Liver (tissue), 7 donors: ENCODE measurements at regions not wholly inside any gene's neighbourhood (a gene's known extent, or its start where the extent isn't known, plus 50 kb on each side); places are given as distances from the start of the nearest gene placed in this dataset.

Experiments
- DNase-seq: peaks from one replicate; pipeline ENCODE4 v3.0.0-alpha.2; 2017; ENCODE audit warnings: low spot score
- H3K27ac ChIP-seq, 2 donors: one replicate each; pipeline ENCODE4 v1.7.0; 2013; ENCODE audit warnings: inconsistent platforms in 2 of 2, low read length in 2 of 2, control low read depth in 1 of 2, low read depth in 1 of 2, mild to moderate bottlenecking in 1 of 2
- H3K27me3 ChIP-seq, 4 donors: one replicate each; pipeline versions ENCODE4 v1.6.1 to v1.7.0; 2013; ENCODE audit warnings: low read length in 3 of 4, inconsistent platforms in 1 of 4, mild to moderate bottlenecking in 1 of 4, moderate library complexity in 1 of 4; ENCODE audit not compliant: control insufficient read depth in 4 of 4, insufficient read depth in 4 of 4
- H3K36me3 ChIP-seq, 4 donors: one replicate each; pipeline versions ENCODE4 v1.6.1 to v1.7.0; 2013; ENCODE audit warnings: low read length in 3 of 4, mild to moderate bottlenecking in 3 of 4, low read depth in 1 of 4, moderate library complexity in 1 of 4; ENCODE audit not compliant: control insufficient read depth in 4 of 4, insufficient read depth in 3 of 4
- H3K4me1 ChIP-seq, 4 donors: one replicate each; pipeline versions ENCODE4 v1.6.1 to v1.7.0; 2013; ENCODE audit warnings: low read length in 3 of 4, mild to moderate bottlenecking in 3 of 4, moderate library complexity in 1 of 4; ENCODE audit not compliant: control insufficient read depth in 4 of 4, insufficient read depth in 4 of 4
- H3K4me3 ChIP-seq, 3 donors: one replicate each; pipeline versions ENCODE4 v1.6.1 to v1.7.0; 2013; ENCODE audit warnings: low read length in 3 of 3, control low read depth in 1 of 3, low read depth in 1 of 3, mild to moderate bottlenecking in 1 of 3
- H3K9ac ChIP-seq, 2 donors: one replicate each; pipeline ENCODE4 v1.7.0; 2013; ENCODE audit warnings: low read length in 2 of 2, mild to moderate bottlenecking in 2 of 2, moderate library complexity in 2 of 2, control low read depth in 1 of 2, low read depth in 1 of 2
- H3K9me3 ChIP-seq, 4 donors: one replicate each; pipeline versions ENCODE4 v1.6.1 to v1.7.0; 2013; ENCODE audit warnings: low read length in 3 of 4; ENCODE audit not compliant: control insufficient read depth in 4 of 4
- ATF3 ChIP-seq: IDR thresholded peaks from 2 replicates; pipeline ENCODE4 v1.6.1; 2016; ENCODE audit warnings: antibody characterized with exemption
- FOXA1 ChIP-seq: IDR thresholded peaks from 2 replicates; pipeline ENCODE4 v1.6.1; 2016; ENCODE audit warnings: antibody characterized with exemption
- FOXA2 ChIP-seq: IDR thresholded peaks from 2 replicates; pipeline ENCODE4 v1.6.1; 2016; ENCODE audit warnings: antibody characterized with exemption
- GABPA ChIP-seq, 2 donors: IDR thresholded peaks in 1 of 2; conservative IDR thresholded peaks in 1 of 2; 2 replicates each; pipeline ENCODE4 v1.6.1; 2016; ENCODE audit warnings: antibody characterized with exemption in 2 of 2, mild to moderate bottlenecking in 1 of 2, moderate library complexity in 1 of 2
- HNF4G ChIP-seq: IDR thresholded peaks from 2 replicates; pipeline ENCODE4 v1.6.1; 2016; ENCODE audit warnings: antibody characterized with exemption
- JUND ChIP-seq, 2 donors: IDR thresholded peaks; 2 replicates each; pipeline ENCODE4 v1.6.1; 2016; ENCODE audit warnings: antibody characterized with exemption in 2 of 2
- NR2F2 ChIP-seq: IDR thresholded peaks from 2 replicates; pipeline ENCODE4 v1.6.1; 2016; ENCODE audit warnings: antibody characterized with exemption
- RAD21 ChIP-seq, 2 donors: IDR thresholded peaks; 2 replicates each; pipeline ENCODE4 v1.6.1; 2016; ENCODE audit warnings: antibody characterized with exemption in 2 of 2, mild to moderate bottlenecking in 2 of 2
- SP1 ChIP-seq: IDR thresholded peaks from 2 replicates; pipeline ENCODE4 v1.6.1; 2018; ENCODE audit warnings: antibody characterized with exemption, mild to moderate bottlenecking
- TAF1 ChIP-seq: conservative IDR thresholded peaks from 2 replicates; pipeline ENCODE4 v1.6.1; 2016; ENCODE audit warnings: antibody characterized with exemption, mild to moderate bottlenecking
- YY1 ChIP-seq: IDR thresholded peaks from 2 replicates; pipeline ENCODE4 v1.6.1; 2016; ENCODE audit warnings: antibody characterized with exemption, mild to moderate bottlenecking
- ZBTB33 ChIP-seq: IDR thresholded peaks from 2 replicates; pipeline ENCODE4 v1.6.1; 2016; ENCODE audit warnings: antibody characterized with exemption
- TF ChIP-seq, protein P1 (sequence below): IDR thresholded peaks from 2 replicates; pipeline ENCODE4 v1.6.1; 2016; ENCODE audit warnings: antibody characterized with exemption, mild to moderate bottlenecking
- TF ChIP-seq, protein P2 (sequence below): fragments of 150-350 bp; IDR thresholded peaks from 2 replicates; pipeline ENCODE4 v1.5.1; 2017; ENCODE audit warnings: improper control_type of control experiment, low read depth, low read length; ENCODE audit not compliant: missing input control
- donor health status: healthy.
- donor health status: healthy.
- donor health status: healthy.
- donor health status: healthy.

GRCh38 chr14:27484633-27485032, 886.8 kb upstream of the NOVA1 start:
- peaks cover 0 to 2% (median 0%) of the 10 kb centered on the region in 4 donors for H3K27me3 ChIP-seq
- H3K36me3 ChIP-seq: no peaks in the 10 kb centered on the region
- H3K4me3 ChIP-seq: no peak overlapping the region
- no peak for DNase-seq
- no peak overlapping the region for H3K27ac ChIP-seq
- H3K9ac ChIP-seq: no peak overlapping the region
- no peaks in the 10 kb centered on the region for H3K9me3 ChIP-seq
- no peaks in the 10 kb centered on the region for H3K4me1 ChIP-seq
- TF ChIP-seq GABPA (IDR thresholded peaks at IDR 0.05 in 1 of 2, conservative IDR thresholded peaks at IDR 0.05 in 1 of 2) (no peak), YY1 (no peak), ATF3 (no peak), TAF1 (no peak), NR2F2 (no peak), RAD21 (IDR thresholded peaks at IDR 0.05) (no peak), JUND (IDR thresholded peaks at IDR 0.05) (no peak), ZBTB33 (no peak), SP1 (no peak)
- TF ChIP-seq, protein P1, sequence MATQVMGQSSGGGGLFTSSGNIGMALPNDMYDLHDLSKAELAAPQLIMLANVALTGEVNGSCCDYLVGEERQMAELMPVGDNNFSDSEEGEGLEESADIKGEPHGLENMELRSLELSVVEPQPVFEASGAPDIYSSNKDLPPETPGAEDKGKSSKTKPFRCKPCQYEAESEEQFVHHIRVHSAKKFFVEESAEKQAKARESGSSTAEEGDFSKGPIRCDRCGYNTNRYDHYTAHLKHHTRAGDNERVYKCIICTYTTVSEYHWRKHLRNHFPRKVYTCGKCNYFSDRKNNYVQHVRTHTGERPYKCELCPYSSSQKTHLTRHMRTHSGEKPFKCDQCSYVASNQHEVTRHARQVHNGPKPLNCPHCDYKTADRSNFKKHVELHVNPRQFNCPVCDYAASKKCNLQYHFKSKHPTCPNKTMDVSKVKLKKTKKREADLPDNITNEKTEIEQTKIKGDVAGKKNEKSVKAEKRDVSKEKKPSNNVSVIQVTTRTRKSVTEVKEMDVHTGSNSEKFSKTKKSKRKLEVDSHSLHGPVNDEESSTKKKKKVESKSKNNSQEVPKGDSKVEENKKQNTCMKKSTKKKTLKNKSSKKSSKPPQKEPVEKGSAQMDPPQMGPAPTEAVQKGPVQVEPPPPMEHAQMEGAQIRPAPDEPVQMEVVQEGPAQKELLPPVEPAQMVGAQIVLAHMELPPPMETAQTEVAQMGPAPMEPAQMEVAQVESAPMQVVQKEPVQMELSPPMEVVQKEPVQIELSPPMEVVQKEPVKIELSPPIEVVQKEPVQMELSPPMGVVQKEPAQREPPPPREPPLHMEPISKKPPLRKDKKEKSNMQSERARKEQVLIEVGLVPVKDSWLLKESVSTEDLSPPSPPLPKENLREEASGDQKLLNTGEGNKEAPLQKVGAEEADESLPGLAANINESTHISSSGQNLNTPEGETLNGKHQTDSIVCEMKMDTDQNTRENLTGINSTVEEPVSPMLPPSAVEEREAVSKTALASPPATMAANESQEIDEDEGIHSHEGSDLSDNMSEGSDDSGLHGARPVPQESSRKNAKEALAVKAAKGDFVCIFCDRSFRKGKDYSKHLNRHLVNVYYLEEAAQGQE: no peak

DNA sequence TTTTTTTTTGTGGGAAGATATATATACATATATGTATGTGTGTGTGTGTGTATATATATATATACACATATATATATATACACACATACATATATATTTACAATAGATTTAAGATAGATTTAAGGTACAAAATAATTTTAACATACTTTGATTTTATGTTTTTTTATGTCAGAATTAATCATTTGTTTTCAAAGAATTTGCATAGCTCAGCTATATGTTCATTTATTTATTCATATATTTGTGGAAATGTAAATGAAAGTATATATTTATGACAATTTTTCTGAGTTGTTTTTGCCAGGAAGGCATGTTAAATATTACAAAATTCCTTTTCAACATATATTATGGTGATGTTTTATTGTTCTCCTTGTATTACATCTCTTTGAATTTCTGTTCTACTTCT, 887.4 kb upstream of the NOVA1 start:
- H3K27me3 ChIP-seq: peaks cover 0 to 2% (median 0%) of the 10 kb centered on the region in 4 donors
- H3K9me3 ChIP-seq: no peaks in the 10 kb centered on the region
- H3K4me1 ChIP-seq: no peaks in the 10 kb centered on the region
- no peaks in the 10 kb centered on the region for H3K36me3 ChIP-seq
- H3K27ac ChIP-seq: no peak overlapping the region
- H3K4me3 ChIP-seq: no peak overlapping the region
- DNase-seq: no peak
- H3K9ac ChIP-seq: no peak overlapping the region
- no peak for TF ChIP-seq NR2F2
- TF ChIP-seq, protein P2, sequence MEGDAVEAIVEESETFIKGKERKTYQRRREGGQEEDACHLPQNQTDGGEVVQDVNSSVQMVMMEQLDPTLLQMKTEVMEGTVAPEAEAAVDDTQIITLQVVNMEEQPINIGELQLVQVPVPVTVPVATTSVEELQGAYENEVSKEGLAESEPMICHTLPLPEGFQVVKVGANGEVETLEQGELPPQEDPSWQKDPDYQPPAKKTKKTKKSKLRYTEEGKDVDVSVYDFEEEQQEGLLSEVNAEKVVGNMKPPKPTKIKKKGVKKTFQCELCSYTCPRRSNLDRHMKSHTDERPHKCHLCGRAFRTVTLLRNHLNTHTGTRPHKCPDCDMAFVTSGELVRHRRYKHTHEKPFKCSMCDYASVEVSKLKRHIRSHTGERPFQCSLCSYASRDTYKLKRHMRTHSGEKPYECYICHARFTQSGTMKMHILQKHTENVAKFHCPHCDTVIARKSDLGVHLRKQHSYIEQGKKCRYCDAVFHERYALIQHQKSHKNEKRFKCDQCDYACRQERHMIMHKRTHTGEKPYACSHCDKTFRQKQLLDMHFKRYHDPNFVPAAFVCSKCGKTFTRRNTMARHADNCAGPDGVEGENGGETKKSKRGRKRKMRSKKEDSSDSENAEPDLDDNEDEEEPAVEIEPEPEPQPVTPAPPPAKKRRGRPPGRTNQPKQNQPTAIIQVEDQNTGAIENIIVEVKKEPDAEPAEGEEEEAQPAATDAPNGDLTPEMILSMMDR: no peak
- no peak for TF ChIP-seq TAF1
- no peak for TF ChIP-seq RAD21 (IDR thresholded peaks at IDR 0.05)
- TF ChIP-seq SP1: no peak
- no peak for TF ChIP-seq ATF3
- no peak for TF ChIP-seq HNF4G
- no peak for TF ChIP-seq FOXA1
- no peak for TF ChIP-seq FOXA2
